ENCODE measurements at regions not wholly inside any gene's neighbourhood (a gene's known extent, or its start where the extent isn't known, plus 50 kb on each side); places are given as distances from the start of the nearest gene placed in this dataset.

DNA sequence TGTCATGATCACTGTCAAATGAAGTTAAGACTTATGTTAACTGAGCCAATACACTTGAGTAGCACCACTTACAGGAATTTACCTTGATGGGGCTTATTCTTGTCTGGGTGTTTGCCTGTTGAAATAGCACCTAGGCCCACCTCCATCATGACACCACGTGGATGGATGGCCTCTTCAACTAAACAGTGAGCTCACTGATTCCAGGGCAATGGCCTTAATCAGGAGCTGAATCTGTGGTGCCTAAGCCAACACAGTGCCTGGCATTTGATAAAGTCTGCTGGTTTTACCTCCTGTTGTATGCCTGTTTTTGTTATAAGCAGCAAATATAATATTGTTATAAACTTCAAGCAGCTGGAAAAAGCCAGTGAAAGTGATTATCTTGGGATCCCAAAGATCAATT lies 190.5 kb downstream of the LURAP1L start:
- Histone ChIP-seq H3K56ac (ENCODE audit: low read length) (no peak overlapping the region), H3K27me3 (ENCODE audit: insufficient read depth, low read length, poor library complexity) (no peaks in the 10 kb centered on the region), H3K18ac (ENCODE audit: low read length) (no peak overlapping the region), H3K79me1 (ENCODE audit: low read length) (no peaks in the 10 kb centered on the region), H4K5ac (ENCODE audit: low read length) (no peak overlapping the region), H2BK5ac (ENCODE audit: low read length) (no peak overlapping the region), H3K4me3 (ENCODE audit: low read length) (no peak overlapping the region), H4K8ac (ENCODE audit: low read depth, low read length) (no peak overlapping the region), H3K27ac (ENCODE audit: low read depth, low read length) (no peak overlapping the region), H3K4ac (ENCODE audit: low read depth, low read length) (no peak overlapping the region), H3K9ac (ENCODE audit: low read length) (no peak overlapping the region), H2AK5ac (ENCODE audit: low read length) (no peak overlapping the region), H3K36me3 (ENCODE audit: control insufficient read depth, insufficient read depth, low read length) (no peaks in the 10 kb centered on the region), H2BK120ac (ENCODE audit: low read depth, low read length) (no peak overlapping the region), H3K4me1 (ENCODE audit: control insufficient read depth, low read depth, low read length) (no peaks in the 10 kb centered on the region), H3K4me2 (ENCODE audit: low read length) (no peak overlapping the region), H2BK15ac (replicated peaks; ENCODE audit: low read depth) (no peak overlapping the region), H3K79me2 (ENCODE audit: control insufficient read depth, insufficient read depth, low read length) (no peaks in the 10 kb centered on the region), H3K23ac (ENCODE audit: low read length) (no peak overlapping the region)
- DNase-seq, result no peak
- no CpG with 5 or more reads among the region's 1 CpG for WGBS (ENCODE audit: extremely low coverage, insufficient coverage, low lambda C conversion rate)

- no CpG with 5 or more reads among the region's 6 CpGs for WGBS (ENCODE audit: extremely low coverage, insufficient coverage, low lambda C conversion rate)
Observed at GRCh38 chr9:12968093-12968492, 193.3 kb downstream of the LURAP1L start.

DNA sequence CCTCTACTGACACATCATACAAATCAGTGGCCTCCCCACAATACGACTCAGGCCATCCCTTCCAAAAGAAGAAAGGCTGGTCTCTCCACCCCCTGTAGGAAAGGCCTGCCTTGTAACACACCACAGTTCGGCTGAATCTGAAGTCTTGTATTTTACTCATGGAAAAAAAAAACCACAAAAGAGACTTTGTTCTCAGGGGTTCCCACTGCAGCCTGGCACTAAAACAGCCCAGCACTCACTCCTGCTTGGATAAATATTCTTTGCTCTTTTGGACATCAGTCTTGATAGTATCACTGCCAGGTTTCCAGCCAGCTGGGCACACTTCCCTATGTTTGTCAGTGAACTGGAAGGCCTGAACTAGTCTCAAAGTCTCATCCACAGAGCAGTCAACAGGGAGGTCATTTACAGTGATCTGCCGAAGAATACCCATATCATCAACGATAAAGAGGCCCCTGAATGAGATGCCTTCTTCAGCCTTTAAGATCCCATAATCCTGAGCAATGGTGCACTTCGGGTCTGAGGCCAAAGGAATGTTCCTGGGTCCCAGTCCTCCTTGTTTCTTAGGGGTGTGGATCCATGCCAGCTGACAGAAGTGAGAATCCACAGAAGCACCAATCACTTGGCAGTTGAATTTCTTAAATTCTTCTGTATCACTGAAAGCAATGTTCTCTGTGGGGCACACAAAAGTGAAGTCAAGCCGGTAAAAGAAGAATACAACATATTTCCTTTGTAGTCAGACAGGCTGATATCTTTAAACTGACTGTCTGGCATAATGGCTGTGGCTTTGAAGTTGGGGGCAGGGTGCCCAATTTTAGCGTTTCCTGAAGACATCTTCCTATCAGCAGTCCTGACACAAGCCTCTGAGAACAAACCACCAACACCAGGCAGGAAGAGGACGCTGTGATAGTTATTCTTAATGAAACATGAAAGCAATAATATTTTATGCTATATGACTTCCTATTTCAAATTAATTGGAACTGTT lies 198.1 kb downstream of the LURAP1L start:
- no peaks in the 10 kb centered on the region for H3K36me3 ChIP-seq (ENCODE audit: control insufficient read depth, insufficient read depth, low read length)
- no peak overlapping the region for H2BK120ac ChIP-seq (ENCODE audit: low read depth, low read length)
- no peak overlapping the region for H4K8ac ChIP-seq (ENCODE audit: low read depth, low read length)
- H3K23ac ChIP-seq (ENCODE audit: low read length), result no peak overlapping the region
- H2AK5ac ChIP-seq (ENCODE audit: low read length), result no peak overlapping the region
- H3K27me3 ChIP-seq (ENCODE audit: insufficient read depth, low read length, poor library complexity), result no peaks in the 10 kb centered on the region
- H3K79me1 ChIP-seq (ENCODE audit: low read length), result no peaks in the 10 kb centered on the region
- H2BK15ac ChIP-seq (replicated peaks; ENCODE audit: low read depth), result no peak overlapping the region
- H3K4me1 ChIP-seq (ENCODE audit: control insufficient read depth, low read depth, low read length), result no peaks in the 10 kb centered on the region
- H3K4me2 ChIP-seq (ENCODE audit: low read length), result no peak overlapping the region
- no peak for DNase-seq
- no peak overlapping the region for H4K5ac ChIP-seq (ENCODE audit: low read length)
- no peaks in the 10 kb centered on the region for H3K79me2 ChIP-seq (ENCODE audit: control insufficient read depth, insufficient read depth, low read length)
- H3K56ac ChIP-seq (ENCODE audit: low read length), result no peak overlapping the region
- peak overlapping the region; percentile 45 for H3K18ac ChIP-seq (ENCODE audit: low read length)
- H3K4ac ChIP-seq (ENCODE audit: low read depth, low read length), result no peak overlapping the region
- H3K27ac ChIP-seq (ENCODE audit: low read depth, low read length), result no peak overlapping the region
- no peak overlapping the region for H2BK5ac ChIP-seq (ENCODE audit: low read length)
- H3K4me3 ChIP-seq (ENCODE audit: low read length), result no peak overlapping the region
- no CpG with 5 or more reads among the region's 8 CpGs for WGBS (ENCODE audit: extremely low coverage, insufficient coverage, low lambda C conversion rate)
- H3K9ac ChIP-seq (ENCODE audit: low read length), result no peak overlapping the region

More at GRCh38 chr9:12968093-12968492, 193.3 kb downstream of the LURAP1L start:
- H3K4me1 ChIP-seq (ENCODE audit: control insufficient read depth, low read depth, low read length), result no peaks in the 10 kb centered on the region
- H2BK120ac ChIP-seq (ENCODE audit: low read depth, low read length), result no peak overlapping the region
- no peak overlapping the region for H2BK15ac ChIP-seq (replicated peaks; ENCODE audit: low read depth)
- H2AK5ac ChIP-seq (ENCODE audit: low read length), result no peak overlapping the region
- H4K5ac ChIP-seq (ENCODE audit: low read length), result no peak overlapping the region
- H3K9ac ChIP-seq (ENCODE audit: low read length), result no peak overlapping the region
- H3K79me1 ChIP-seq (ENCODE audit: low read length), result no peaks in the 10 kb centered on the region
- H3K4ac ChIP-seq (ENCODE audit: low read depth, low read length), result no peak overlapping the region
- no peaks in the 10 kb centered on the region for H3K79me2 ChIP-seq (ENCODE audit: control insufficient read depth, insufficient read depth, low read length)
- no peak overlapping the region for H3K56ac ChIP-seq (ENCODE audit: low read length)
- H3K23ac ChIP-seq (ENCODE audit: low read length), result no peak overlapping the region
- H3K4me3 ChIP-seq (ENCODE audit: low read length), result no peak overlapping the region
- H3K36me3 ChIP-seq (ENCODE audit: control insufficient read depth, insufficient read depth, low read length), result no peaks in the 10 kb centered on the region
- no peak overlapping the region for H4K8ac ChIP-seq (ENCODE audit: low read depth, low read length)
- H3K18ac ChIP-seq (ENCODE audit: low read length), result no peak overlapping the region
- H3K4me2 ChIP-seq (ENCODE audit: low read length), result no peak overlapping the region
- H3K27me3 ChIP-seq (ENCODE audit: insufficient read depth, low read length, poor library complexity), result no peaks in the 10 kb centered on the region
- DNase-seq, result no peak
- H2BK5ac ChIP-seq (ENCODE audit: low read length), result no peak overlapping the region
- H3K27ac ChIP-seq (ENCODE audit: low read depth, low read length), result no peak overlapping the region

GRCh38 chr9:12973710-12974109 lies 198.9 kb downstream of the LURAP1L start:
- Histone ChIP-seq H3K79me2 (ENCODE audit: control insufficient read depth, insufficient read depth, low read length) (no peaks in the 10 kb centered on the region), H3K27ac (ENCODE audit: low read depth, low read length) (no peak overlapping the region), H3K4me2 (ENCODE audit: low read length) (no peak overlapping the region), H2AK5ac (ENCODE audit: low read length) (no peak overlapping the region), H3K18ac (ENCODE audit: low read length) (no peak overlapping the region), H2BK120ac (ENCODE audit: low read depth, low read length) (no peak overlapping the region), H3K4me1 (ENCODE audit: control insufficient read depth, low read depth, low read length) (no peaks in the 10 kb centered on the region), H4K8ac (ENCODE audit: low read depth, low read length) (peak overlapping the region; percentile 76), H3K23ac (ENCODE audit: low read length) (no peak overlapping the region), H2BK5ac (ENCODE audit: low read length) (no peak overlapping the region), H4K5ac (ENCODE audit: low read length) (no peak overlapping the region), H2BK15ac (replicated peaks; ENCODE audit: low read depth) (no peak overlapping the region), H3K9ac (ENCODE audit: low read length) (no peak overlapping the region), H3K4me3 (ENCODE audit: low read length) (no peak overlapping the region), H3K4ac (ENCODE audit: low read depth, low read length) (no peak overlapping the region), H3K27me3 (ENCODE audit: insufficient read depth, low read length, poor library complexity) (no peaks in the 10 kb centered on the region), H3K36me3 (ENCODE audit: control insufficient read depth, insufficient read depth, low read length) (no peaks in the 10 kb centered on the region), H3K79me1 (ENCODE audit: low read length) (no peaks in the 10 kb centered on the region), H3K56ac (ENCODE audit: low read length) (no peak overlapping the region)
- no CpG with 5 or more reads among the region's 1 CpG for whole genome bisulfite sequencing (ENCODE audit: extremely low coverage, insufficient coverage, low lambda C conversion rate)
- no peak for DNase-seq

- no CpG with 5 or more reads among the region's 1 CpG for WGBS (ENCODE audit: extremely low coverage, insufficient coverage, low lambda C conversion rate)
- H4K8ac ChIP-seq (ENCODE audit: low read depth, low read length), result no peak overlapping the region
- no peaks in the 10 kb centered on the region for H3K4me1 ChIP-seq (ENCODE audit: control insufficient read depth, low read depth, low read length)
- no peaks in the 10 kb centered on the region for H3K79me1 ChIP-seq (ENCODE audit: low read length)
- H2AK5ac ChIP-seq (ENCODE audit: low read length), result no peak overlapping the region
- no peak overlapping the region for H3K27ac ChIP-seq (ENCODE audit: low read depth, low read length)
- no peak overlapping the region for H3K4ac ChIP-seq (ENCODE audit: low read depth, low read length)
- no peak overlapping the region for H3K56ac ChIP-seq (ENCODE audit: low read length)
- H3K27me3 ChIP-seq (ENCODE audit: insufficient read depth, low read length, poor library complexity), result no peaks in the 10 kb centered on the region
- H2BK120ac ChIP-seq (ENCODE audit: low read depth, low read length), result no peak overlapping the region
- no peaks in the 10 kb centered on the region for H3K36me3 ChIP-seq (ENCODE audit: control insufficient read depth, insufficient read depth, low read length)
- no peak overlapping the region for H2BK5ac ChIP-seq (ENCODE audit: low read length)
- no peaks in the 10 kb centered on the region for H3K79me2 ChIP-seq (ENCODE audit: control insufficient read depth, insufficient read depth, low read length)
- H3K18ac ChIP-seq (ENCODE audit: low read length), result no peak overlapping the region
- H4K5ac ChIP-seq (ENCODE audit: low read length), result no peak overlapping the region
- H3K9ac ChIP-seq (ENCODE audit: low read length), result no peak overlapping the region
- DNase-seq, result no peak
- no peak overlapping the region for H2BK15ac ChIP-seq (replicated peaks; ENCODE audit: low read depth)
- H3K4me2 ChIP-seq (ENCODE audit: low read length), result no peak overlapping the region
- no peak overlapping the region for H3K23ac ChIP-seq (ENCODE audit: low read length)
- H3K4me3 ChIP-seq (ENCODE audit: low read length), result no peak overlapping the region
Observed at GRCh38 chr9:12974671-12975070, 199.9 kb downstream of the LURAP1L start.
